ENCODE measurements at regions not wholly inside any gene's neighbourhood (a gene's known extent, or its start where the extent isn't known, plus 50 kb on each side); places are given as distances from the start of the nearest gene placed in this dataset.

DNA sequence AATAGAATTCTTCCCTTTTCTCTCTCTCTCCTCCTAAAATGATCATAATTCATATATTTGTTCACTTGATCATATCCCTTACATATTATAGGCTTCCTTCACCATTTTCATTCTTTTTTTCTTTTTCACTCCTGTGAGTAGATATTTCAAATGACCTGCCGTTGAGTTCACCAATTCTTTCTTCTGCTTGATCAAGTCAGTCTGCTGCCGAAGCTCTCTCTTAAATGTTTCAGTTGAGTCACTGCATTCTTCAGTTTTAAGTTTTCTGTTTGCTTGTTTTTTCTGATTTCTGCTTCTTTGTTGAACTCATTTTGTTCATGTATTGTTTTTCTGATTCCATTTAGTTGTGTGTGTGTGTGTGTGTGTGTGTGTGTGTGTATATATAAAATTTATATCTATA lies 354.3 kb downstream of the GPAT3 start:
- ATAC-seq (no peak), DNase-seq (no peak)
- Histone ChIP-seq H3K36me3 (no peaks in the 10 kb centered on the region), H3K9me3 (no peaks in the 10 kb centered on the region), H3K27me3 (no peaks in the 10 kb centered on the region), H3K27ac (no peak overlapping the region), H3K4me3 (no peak overlapping the region), H3K4me1 (no peaks in the 10 kb centered on the region)
- TF ChIP-seq, protein P1, sequence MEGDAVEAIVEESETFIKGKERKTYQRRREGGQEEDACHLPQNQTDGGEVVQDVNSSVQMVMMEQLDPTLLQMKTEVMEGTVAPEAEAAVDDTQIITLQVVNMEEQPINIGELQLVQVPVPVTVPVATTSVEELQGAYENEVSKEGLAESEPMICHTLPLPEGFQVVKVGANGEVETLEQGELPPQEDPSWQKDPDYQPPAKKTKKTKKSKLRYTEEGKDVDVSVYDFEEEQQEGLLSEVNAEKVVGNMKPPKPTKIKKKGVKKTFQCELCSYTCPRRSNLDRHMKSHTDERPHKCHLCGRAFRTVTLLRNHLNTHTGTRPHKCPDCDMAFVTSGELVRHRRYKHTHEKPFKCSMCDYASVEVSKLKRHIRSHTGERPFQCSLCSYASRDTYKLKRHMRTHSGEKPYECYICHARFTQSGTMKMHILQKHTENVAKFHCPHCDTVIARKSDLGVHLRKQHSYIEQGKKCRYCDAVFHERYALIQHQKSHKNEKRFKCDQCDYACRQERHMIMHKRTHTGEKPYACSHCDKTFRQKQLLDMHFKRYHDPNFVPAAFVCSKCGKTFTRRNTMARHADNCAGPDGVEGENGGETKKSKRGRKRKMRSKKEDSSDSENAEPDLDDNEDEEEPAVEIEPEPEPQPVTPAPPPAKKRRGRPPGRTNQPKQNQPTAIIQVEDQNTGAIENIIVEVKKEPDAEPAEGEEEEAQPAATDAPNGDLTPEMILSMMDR (IDR thresholded peaks at IDR 0.05 in 4 of 5, conservative IDR thresholded peaks at IDR 0.05 in 1 of 5) = no peak
- intact Hi-C loops (cut with DNase I; ENCODE audit: low total_unique reads) = no loop called here
- in situ Hi-C loops (cut with MboI; ENCODE audit: low sequenced_read_pairs in 4 of 4) = no loop called here

DNA sequence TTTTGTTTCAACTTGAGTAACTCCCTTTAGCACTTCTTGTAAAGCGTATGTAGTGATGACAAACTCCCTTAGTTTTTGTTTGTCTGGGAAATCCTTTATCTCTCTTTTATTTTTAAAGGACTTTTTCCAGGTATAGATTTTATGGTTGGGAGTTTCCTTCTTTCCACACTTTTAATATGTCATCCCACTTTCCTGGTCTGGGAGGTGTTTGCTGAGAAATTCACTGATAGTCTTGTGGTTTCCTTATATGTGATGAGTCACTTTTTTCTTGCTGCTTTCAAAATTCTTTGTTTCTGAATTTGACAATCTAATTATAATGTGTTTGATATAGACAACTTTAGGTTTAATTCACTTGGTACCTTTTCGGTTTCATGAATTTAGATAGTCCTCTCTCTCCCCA lies 353.9 kb downstream of the GPAT3 start:
- intact Hi-C loops (cut with DNase I; ENCODE audit: low total_unique reads) (no loop called here), in situ Hi-C loops (cut with MboI; ENCODE audit: low sequenced_read_pairs in 4 of 4) (no loop called here)
- no peaks in the 10 kb centered on the region for H3K27me3 ChIP-seq
- H3K9me3 ChIP-seq = no peaks in the 10 kb centered on the region
- no peak overlapping the region for H3K27ac ChIP-seq
- TF ChIP-seq POLR2A (IDR thresholded peaks at IDR 0.05) = no peak
- TF ChIP-seq, protein P1 (IDR thresholded peaks at IDR 0.05 in 4 of 5, conservative IDR thresholded peaks at IDR 0.05 in 1 of 5) = no peak
- H3K36me3 ChIP-seq = no peaks in the 10 kb centered on the region
- ATAC-seq (no peak), DNase-seq (no peak)
- H3K4me3 ChIP-seq = no peak overlapping the region
- no peaks in the 10 kb centered on the region for H3K4me1 ChIP-seq

DNA sequence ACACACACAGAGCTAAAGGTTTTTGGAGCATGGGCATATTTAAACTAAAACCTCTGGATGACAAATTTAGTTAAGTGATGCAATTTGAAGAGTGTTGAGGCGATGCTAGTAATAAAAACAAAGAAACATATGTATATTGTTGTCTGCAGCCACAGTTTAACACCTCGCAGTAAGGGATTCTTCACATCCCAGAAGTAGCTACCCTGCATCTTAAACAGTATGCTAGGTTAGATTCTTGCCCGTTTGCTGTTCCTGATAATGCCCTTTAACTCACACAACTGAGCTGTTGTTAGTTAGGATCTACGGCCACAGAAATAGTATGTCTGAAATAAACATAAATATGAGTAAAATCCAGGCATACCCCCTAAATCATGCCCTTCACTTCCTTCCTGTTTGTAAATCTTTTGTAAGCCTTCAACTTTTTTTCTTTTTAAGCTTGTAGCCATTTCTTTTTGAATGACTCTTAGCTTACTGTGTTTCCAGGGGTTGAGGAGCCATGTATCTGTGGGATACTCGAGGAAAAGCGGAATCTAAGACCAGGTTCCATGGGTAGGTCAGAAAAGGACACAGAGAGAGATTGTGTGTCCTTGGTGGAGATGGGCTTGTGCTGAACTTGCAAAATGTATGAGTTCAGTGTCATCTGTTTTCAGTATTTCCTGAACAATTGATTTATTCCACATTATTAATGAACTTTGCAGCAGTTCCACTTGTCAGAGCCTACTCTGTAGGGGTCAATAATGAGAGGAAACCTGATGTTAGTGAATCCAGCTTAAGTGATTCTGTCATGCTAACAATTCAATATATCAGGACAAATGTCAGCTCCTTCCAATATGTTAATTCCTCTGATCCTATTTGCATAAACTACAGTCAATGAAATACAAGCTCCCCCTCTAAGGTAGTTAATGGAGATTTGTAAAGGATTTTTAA lies 349.6 kb downstream of the GPAT3 start:
- Histone ChIP-seq H3K9me3 (no peaks in the 10 kb centered on the region), H3K4me3 (no peak overlapping the region), H3K27ac (no peak overlapping the region), H3K4me1 (no peaks in the 10 kb centered on the region), H3K36me3 (no peaks in the 10 kb centered on the region), H3K27me3 (no peaks in the 10 kb centered on the region)
- ATAC-seq (no peak), DNase-seq (no peak)
- in situ Hi-C loops (cut with MboI; ENCODE audit: low sequenced_read_pairs in 4 of 4) (no loop called here), intact Hi-C loops (cut with DNase I; ENCODE audit: low total_unique reads) (no loop called here)
- TF ChIP-seq, protein P1 (IDR thresholded peaks at IDR 0.05 in 4 of 5, conservative IDR thresholded peaks at IDR 0.05 in 1 of 5) = no peak
- no peak for TF ChIP-seq POLR2A (IDR thresholded peaks at IDR 0.05)

DNA sequence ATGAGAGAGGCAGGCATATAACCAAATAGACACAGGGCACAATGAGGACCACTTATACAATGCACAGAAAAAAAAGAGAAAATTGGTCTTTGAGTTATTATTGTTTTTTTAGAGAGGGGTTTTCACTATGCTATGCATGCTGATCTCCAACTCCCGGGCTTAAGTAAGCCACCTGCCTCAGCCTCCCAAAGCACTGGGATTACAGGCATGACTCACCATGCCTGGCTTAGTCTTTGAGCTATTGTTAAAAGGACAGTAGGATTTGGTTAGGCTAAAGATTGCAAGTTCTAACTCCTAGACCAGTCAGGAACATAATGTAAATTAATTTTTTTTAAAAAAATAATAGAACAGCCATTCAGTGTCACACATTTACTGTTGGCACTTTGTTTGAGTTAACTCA lies 340.1 kb downstream of the GPAT3 start:
- intact Hi-C loops (cut with DNase I; ENCODE audit: low total_unique reads) (no loop called here), in situ Hi-C loops (cut with MboI; ENCODE audit: low sequenced_read_pairs in 4 of 4) (no loop called here)
- Histone ChIP-seq H3K4me1 (no peaks in the 10 kb centered on the region), H3K27ac (no peak overlapping the region), H3K27me3 (no peaks in the 10 kb centered on the region), H3K36me3 (no peaks in the 10 kb centered on the region), H3K9me3 (no peaks in the 10 kb centered on the region), H3K4me3 (no peak overlapping the region)
- DNase-seq (no peak), ATAC-seq (no peak)
- TF ChIP-seq, protein P1 (IDR thresholded peaks at IDR 0.05 in 4 of 5, conservative IDR thresholded peaks at IDR 0.05 in 1 of 5) = no peak
- no peak for TF ChIP-seq POLR2A (IDR thresholded peaks at IDR 0.05)
